HepG2 (cell line): ENCODE measurements at regions not wholly inside any gene's neighbourhood (a gene's known extent, or its start where the extent isn't known, plus 50 kb on each side); places are given as distances from the start of the nearest gene placed in this dataset.
"Not testable (repeated sequence)": the region's sequence is repeated elsewhere in the genome, so short reads cannot be mapped to it uniquely, and the experiment has no call there.

Experiments used
- ATAC-seq: fragments of 200-7000 bp; cut with Tn5 transposase; 3 replicates; pipeline ENCODE4 v1.9.1; 2020; ENCODE audit warnings: mild to moderate bottlenecking, moderate library complexity
- BruUV-seq: library from RNA; stranded (reverse); fragments of 400-500 nt; replicated peaks from 2 replicates; lab custom pipeline; 2021; lab: Mats Ljungman, UMichigan
- CTCF ChIA-PET: fragments of 300-600 bp; formaldehyde crosslinking; extraction: SDS; loops from one replicate; lab custom pipeline; 2021; ENCODE audit warnings: low total read pairs, inconsistent platforms, low intra/inter-chr PET ratio; lab: Yijun Ruan, JAX
- POLR2A ChIA-PET: fragments of 350-600 bp; sonication (Branson Sonifier 250); formaldehyde crosslinking; loops from one replicate; lab custom pipeline; 2020; ENCODE audit warnings: antibody characterized with exemption, inconsistent platforms; lab: Yijun Ruan, JAX
- DNase-seq: peaks from one replicate; pipeline ENCODE4 v3.0.0-alpha.2; 2015; ENCODE audit warnings: low spot score
- FAIRE-seq: peaks from 3 replicates; lab custom pipeline; 2011; peaks lifted over from hg19 to GRCh38; lab: Jason Lieb, UNC
- H2AFZ ChIP-seq: one replicate; pipeline ENCODE4 v1.6.1; 2011; ENCODE audit warnings: low read length, inconsistent platforms
- H3K27ac ChIP-seq: fragments of 300-600 bp; 3 replicates; pipeline ENCODE4 v1.8.0; 2011; ENCODE audit warnings: mixed run types, mild to moderate bottlenecking, mixed read lengths, low read length, inconsistent platforms; ENCODE audit not compliant: insufficient read depth; ENCODE audit errors: extremely low read length
- H3K27me3 ChIP-seq, 2 experiments: fragments of 200-600 bp in 1 of 2; 2 replicates in 1 of 2; 3 replicates in 1 of 2; pipeline versions ENCODE4 v1.6.0 to v1.8.0; 2011; ENCODE audit warnings: low read length in 2 of 2, mild to moderate bottlenecking in 2 of 2, moderate library complexity in 2 of 2, inconsistent platforms in 1 of 2; ENCODE audit not compliant: insufficient read depth in 2 of 2, control insufficient read depth in 1 of 2
- H3K36me3 ChIP-seq, 2 experiments: fragments of 200-600 bp in 1 of 2; replicated peaks in 1 of 2; 2 replicates in 1 of 2; 3 replicates in 1 of 2; pipeline versions ENCODE4 v1.5.1 to v1.8.0; 2011; ENCODE audit warnings: low read length in 2 of 2, inconsistent platforms in 1 of 2; ENCODE audit not compliant: insufficient read depth in 2 of 2, control insufficient read depth in 1 of 2
- H3K4me1 ChIP-seq: 2 replicates; pipeline ENCODE4 v1.5.1; 2012; ENCODE audit warnings: low read length, inconsistent platforms; ENCODE audit not compliant: insufficient read depth
- H3K4me2 ChIP-seq: 2 replicates; pipeline ENCODE4 v1.6.0; 2011; ENCODE audit warnings: low read depth, low read length, inconsistent platforms
- H3K4me3 ChIP-seq, 3 experiments: fragments of 200-600 bp in 1 of 3; sonication (generic), shearing (Covaris generic) in 1 of 3; replicated peaks in 1 of 3; 2 replicates each; pipeline ENCODE4 v1.5.1; 2011 to 2016; ENCODE audit warnings: low read length in 3 of 3, inconsistent platforms in 2 of 3, low read depth in 2 of 3, mild to moderate bottlenecking in 2 of 3, control low read depth in 1 of 3, mixed read lengths in 1 of 3; ENCODE audit not compliant: insufficient read depth in 1 of 3
- H3K79me2 ChIP-seq: one replicate; pipeline ENCODE4 v1.6.1; 2011; ENCODE audit warnings: low read length, inconsistent platforms; ENCODE audit not compliant: insufficient read depth
- H3K9ac ChIP-seq: 2 replicates; pipeline ENCODE4 v1.6.0; 2011; ENCODE audit warnings: mild to moderate bottlenecking, low read depth, low read length, inconsistent platforms; ENCODE audit not compliant: insufficient read depth
- H3K9me3 ChIP-seq: 2 replicates; pipeline ENCODE4 v1.5.1; 2012; ENCODE audit warnings: mild to moderate bottlenecking, low read length
- H4K20me1 ChIP-seq: 2 replicates; pipeline ENCODE4 v1.6.0; 2011; ENCODE audit warnings: inconsistent platforms, mild to moderate bottlenecking, low read length, moderate library complexity; ENCODE audit not compliant: insufficient read depth
- CBX2 ChIP-seq, 2 experiments: fragments of 200-600 bp in 1 of 2; sonication (generic); formaldehyde crosslinking in 1 of 2; IDR thresholded peaks; 2 replicates each; pipeline versions ENCODE4 v1.7.0 to v1.8.1; 2018 to 2022; ENCODE audit warnings: low read depth in 2 of 2, low read length in 1 of 2, mild to moderate bottlenecking in 1 of 2, missing genetic modification reagents in 1 of 2
- FOXA3 ChIP-seq: IDR thresholded peaks from 2 replicates; pipeline ENCODE4 v1.6.1; 2016; ENCODE audit warnings: missing genetic modification reagents, missing compliant biosample characterization
- LBX2 ChIP-seq: sonication (generic); formaldehyde crosslinking; IDR thresholded peaks from 2 replicates; pipeline ENCODE4 v1.5.0; 2020; ENCODE audit warnings: missing genetic modification reagents, mild to moderate bottlenecking, borderline replicate concordance
- MTF1 ChIP-seq: sonication (generic); formaldehyde crosslinking; IDR thresholded peaks from 2 replicates; pipeline ENCODE4 v1.5.0; 2020; ENCODE audit warnings: missing genetic modification reagents
- SMAD9 ChIP-seq: sonication (generic); formaldehyde crosslinking; IDR thresholded peaks from 2 replicates; pipeline ENCODE4 v1.5.1; 2020; ENCODE audit warnings: mild to moderate bottlenecking, missing genetic modification reagents
- ZNF788 ChIP-seq: sonication (generic); formaldehyde crosslinking; IDR thresholded peaks from 2 replicates; pipeline ENCODE4 v1.5.0; 2020; ENCODE audit warnings: mild to moderate bottlenecking, missing genetic modification reagents, borderline replicate concordance
- WGBS: methylation state at CpG from one replicate; pipeline ENCODE4 v1.1.6; 2017; ENCODE audit warnings: low lambda C conversion rate; 5-methylcytosine and 5-hydroxymethylcytosine counted together
- in situ Hi-C: cut with HindIII; loops from 2 replicates; pipeline ENCODE4 v1.10.0; 2017; ENCODE audit warnings: low pct_unique_long_range_greater_than_20kb; ENCODE audit not compliant: extremely low pct_ligation_motif_present
- intact Hi-C: fragments of 100-400 bp; cut with micrococcal nuclease; formaldehyde crosslinking; loops from one replicate; pipeline ENCODE4 v1.10.0; 2022; ENCODE audit not compliant: unreplicated experiment
- TF ChIP-seq, protein P1 (sequence below): sonication (generic); formaldehyde crosslinking; IDR thresholded peaks from 2 replicates; pipeline ENCODE4 v1.4.0; 2020; ENCODE audit warnings: missing genetic modification reagents, borderline replicate concordance
- TF ChIP-seq, protein P2 (sequence below): sonication (generic); formaldehyde crosslinking; IDR thresholded peaks from 2 replicates; pipeline ENCODE4 v1.8.0; 2022; ENCODE audit warnings: mild to moderate bottlenecking, missing genetic modification reagents, borderline replicate concordance

DNA sequence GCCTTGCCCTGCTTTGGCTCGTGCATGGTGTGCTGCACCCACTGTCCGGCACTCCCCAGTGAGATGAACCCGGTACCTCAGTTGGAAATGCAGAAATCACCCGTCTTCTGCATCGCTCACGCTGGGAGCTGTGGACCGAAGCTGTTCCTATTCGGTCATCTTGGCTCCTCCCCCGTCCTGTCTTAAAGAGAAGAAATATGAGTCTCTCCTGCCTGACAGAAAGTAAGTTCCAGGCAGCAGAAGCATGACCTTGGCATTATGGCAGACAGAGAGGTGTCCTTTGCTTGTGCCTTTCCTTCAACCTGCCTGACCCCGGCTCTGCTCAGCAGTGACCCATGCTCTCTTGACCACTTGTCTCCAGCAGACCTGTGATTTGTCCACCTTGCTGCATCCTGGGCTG lies 62.5 kb upstream of the CYP1B1 start:
- Histone ChIP-seq H3K9me3 (no peaks in the 10 kb centered on the region), H4K20me1 (no peaks in the 10 kb centered on the region)
- ATAC-seq, result no peak

GRCh38 chr2:38137958-38138357 lies 62.0 kb upstream of the CYP1B1 start:
- H2AFZ ChIP-seq, DNase-seq, H3K9me3 ChIP-seq, FAIRE-seq, H4K20me1 ChIP-seq, BruUV-seq, H3K9ac ChIP-seq, H3K4me1 ChIP-seq, H3K4me3 ChIP-seq, POLR2A ChIA-PET, ATAC-seq, H3K27ac ChIP-seq, CTCF ChIA-PET, H3K79me2 ChIP-seq, intact Hi-C loops, in situ Hi-C loops: not testable (repeated sequence)
- Histone ChIP-seq H3K4me2 (0 out of 2 replicates have a peak overlapping the region, but pooled peaks have one; percentile 14), H3K27me3 (peaks cover 0 to 10% of the 10 kb centered on the region in 2 experiments; a peak in 2 of 5 replicates)
- 0 out of 2 replicates have a peak, but pooled peaks have one; percentile 22 for TF ChIP-seq FOXA3 (CRISPR knock-in tag)
- TF ChIP-seq, protein P1, sequence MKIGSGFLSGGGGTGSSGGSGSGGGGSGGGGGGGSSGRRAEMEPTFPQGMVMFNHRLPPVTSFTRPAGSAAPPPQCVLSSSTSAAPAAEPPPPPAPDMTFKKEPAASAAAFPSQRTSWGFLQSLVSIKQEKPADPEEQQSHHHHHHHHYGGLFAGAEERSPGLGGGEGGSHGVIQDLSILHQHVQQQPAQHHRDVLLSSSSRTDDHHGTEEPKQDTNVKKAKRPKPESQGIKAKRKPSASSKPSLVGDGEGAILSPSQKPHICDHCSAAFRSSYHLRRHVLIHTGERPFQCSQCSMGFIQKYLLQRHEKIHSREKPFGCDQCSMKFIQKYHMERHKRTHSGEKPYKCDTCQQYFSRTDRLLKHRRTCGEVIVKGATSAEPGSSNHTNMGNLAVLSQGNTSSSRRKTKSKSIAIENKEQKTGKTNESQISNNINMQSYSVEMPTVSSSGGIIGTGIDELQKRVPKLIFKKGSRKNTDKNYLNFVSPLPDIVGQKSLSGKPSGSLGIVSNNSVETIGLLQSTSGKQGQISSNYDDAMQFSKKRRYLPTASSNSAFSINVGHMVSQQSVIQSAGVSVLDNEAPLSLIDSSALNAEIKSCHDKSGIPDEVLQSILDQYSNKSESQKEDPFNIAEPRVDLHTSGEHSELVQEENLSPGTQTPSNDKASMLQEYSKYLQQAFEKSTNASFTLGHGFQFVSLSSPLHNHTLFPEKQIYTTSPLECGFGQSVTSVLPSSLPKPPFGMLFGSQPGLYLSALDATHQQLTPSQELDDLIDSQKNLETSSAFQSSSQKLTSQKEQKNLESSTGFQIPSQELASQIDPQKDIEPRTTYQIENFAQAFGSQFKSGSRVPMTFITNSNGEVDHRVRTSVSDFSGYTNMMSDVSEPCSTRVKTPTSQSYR (CRISPR knock-in tag), result peak; percentile 80; the same call in 1 of the 2 replicates
- TF ChIP-seq, all 625 proteins: peak for 2; not testable (repeated sequence) for 623
- 23% methylated on average over 11 of the region's 12 CpGs for WGBS
- not testable (repeated sequence) for H3K36me3 ChIP-seq

More for the DNA sequence above, 62.5 kb upstream of the CYP1B1 start:
- ChIA-PET POLR2A (no interaction called here), CTCF (no interaction called here)
- H3K4me1 ChIP-seq, result peaks cover 8% of the 10 kb centered on the region; the same call in 1 of the 2 replicates
- no peak for FAIRE-seq
- no peak for TF ChIP-seq CBX2 (IDR thresholded peaks at IDR 0.05; ENCODE audit: low read depth, low read length)
- no peak for TF ChIP-seq CBX2 (CRISPR knock-in tag; IDR thresholded peaks at IDR 0.05; ENCODE audit: low read depth)
- no peak for TF ChIP-seq MTF1 (CRISPR knock-in tag)
- TF ChIP-seq SMAD9 (CRISPR knock-in tag), result no peak
- TF ChIP-seq LBX2 (CRISPR knock-in tag), result no peak
- TF ChIP-seq, protein P2, sequence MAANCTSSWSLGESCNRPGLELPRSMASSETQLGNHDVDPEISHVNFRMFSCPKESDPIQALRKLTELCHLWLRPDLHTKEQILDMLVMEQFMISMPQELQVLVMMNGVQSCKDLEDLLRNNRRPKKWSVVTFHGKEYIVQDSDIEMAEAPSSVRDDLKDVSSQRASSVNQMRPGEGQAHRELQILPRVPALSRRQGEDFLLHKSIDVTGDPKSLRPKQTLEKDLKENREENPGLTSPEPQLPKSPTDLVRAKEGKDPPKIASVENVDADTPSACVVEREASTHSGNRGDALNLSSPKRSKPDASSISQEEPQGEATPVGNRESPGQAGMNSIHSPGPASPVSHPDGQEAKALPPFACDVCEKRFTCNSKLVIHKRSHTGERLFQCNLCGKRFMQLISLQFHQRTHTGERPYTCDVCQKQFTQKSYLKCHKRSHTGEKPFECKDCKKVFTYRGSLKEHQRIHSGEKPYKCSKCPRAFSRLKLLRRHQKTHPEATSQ (CRISPR knock-in tag), result no peak
- no peak for TF ChIP-seq ZNF788 (CRISPR knock-in tag)
- in situ Hi-C loops, result no loop called here
- 74% methylated on average over 10 of the region's 10 CpGs for WGBS
- no peaks in the 10 kb centered on the region for H3K79me2 ChIP-seq
- intact Hi-C loops, result no loop called here
- no peak overlapping the region for H3K4me2 ChIP-seq
- H2AFZ ChIP-seq, result no peak overlapping the region
- no TSS peak for BruUV-seq
- no peak overlapping the region for H3K27ac ChIP-seq
- H3K27me3 ChIP-seq, result peaks cover 0 to 10% of the 10 kb centered on the region in 2 experiments; a peak in 2 of 5 replicates
- no peak for DNase-seq
- no peak overlapping the region for H3K4me3 ChIP-seq
- H3K9ac ChIP-seq, result no peak overlapping the region
- H3K36me3 ChIP-seq, result no peaks in the 10 kb centered on the region
